HepG2 (cell line): ENCODE measurements at regions not wholly inside any gene's neighbourhood (a gene's known extent, or its start where the extent isn't known, plus 50 kb on each side); places are given as distances from the start of the nearest gene placed in this dataset.

Experiments used
- ATAC-seq: fragments of 200-7000 bp; cut with Tn5 transposase; 3 replicates; pipeline ENCODE4 v1.9.1; 2020; ENCODE audit warnings: mild to moderate bottlenecking, moderate library complexity
- BruUV-seq: library from RNA; stranded (reverse); fragments of 400-500 nt; replicated peaks from 2 replicates; lab custom pipeline; 2021; lab: Mats Ljungman, UMichigan
- CTCF ChIA-PET: fragments of 300-600 bp; formaldehyde crosslinking; extraction: SDS; loops from one replicate; lab custom pipeline; 2021; ENCODE audit warnings: low total read pairs, inconsistent platforms, low intra/inter-chr PET ratio; lab: Yijun Ruan, JAX
- POLR2A ChIA-PET: fragments of 350-600 bp; sonication (Branson Sonifier 250); formaldehyde crosslinking; loops from one replicate; lab custom pipeline; 2020; ENCODE audit warnings: antibody characterized with exemption, inconsistent platforms; lab: Yijun Ruan, JAX
- DNase-seq: peaks from one replicate; pipeline ENCODE4 v3.0.0-alpha.2; 2015; ENCODE audit warnings: low spot score
- FAIRE-seq: peaks from 3 replicates; lab custom pipeline; 2011; peaks lifted over from hg19 to GRCh38; lab: Jason Lieb, UNC
- H2AFZ ChIP-seq: one replicate; pipeline ENCODE4 v1.6.1; 2011; ENCODE audit warnings: low read length, inconsistent platforms
- H3K27ac ChIP-seq: fragments of 300-600 bp; 3 replicates; pipeline ENCODE4 v1.8.0; 2011; ENCODE audit warnings: mixed run types, mild to moderate bottlenecking, mixed read lengths, low read length, inconsistent platforms; ENCODE audit not compliant: insufficient read depth; ENCODE audit errors: extremely low read length
- H3K27me3 ChIP-seq, 2 experiments: fragments of 200-600 bp in 1 of 2; 2 replicates in 1 of 2; 3 replicates in 1 of 2; pipeline versions ENCODE4 v1.6.0 to v1.8.0; 2011; ENCODE audit warnings: low read length in 2 of 2, mild to moderate bottlenecking in 2 of 2, moderate library complexity in 2 of 2, inconsistent platforms in 1 of 2; ENCODE audit not compliant: insufficient read depth in 2 of 2, control insufficient read depth in 1 of 2
- H3K36me3 ChIP-seq, 2 experiments: fragments of 200-600 bp in 1 of 2; replicated peaks in 1 of 2; 2 replicates in 1 of 2; 3 replicates in 1 of 2; pipeline versions ENCODE4 v1.5.1 to v1.8.0; 2011; ENCODE audit warnings: low read length in 2 of 2, inconsistent platforms in 1 of 2; ENCODE audit not compliant: insufficient read depth in 2 of 2, control insufficient read depth in 1 of 2
- H3K4me1 ChIP-seq: 2 replicates; pipeline ENCODE4 v1.5.1; 2012; ENCODE audit warnings: low read length, inconsistent platforms; ENCODE audit not compliant: insufficient read depth
- H3K4me2 ChIP-seq: 2 replicates; pipeline ENCODE4 v1.6.0; 2011; ENCODE audit warnings: low read depth, low read length, inconsistent platforms
- H3K4me3 ChIP-seq, 3 experiments: fragments of 200-600 bp in 1 of 3; sonication (generic), shearing (Covaris generic) in 1 of 3; replicated peaks in 1 of 3; 2 replicates each; pipeline ENCODE4 v1.5.1; 2011 to 2016; ENCODE audit warnings: low read length in 3 of 3, inconsistent platforms in 2 of 3, low read depth in 2 of 3, mild to moderate bottlenecking in 2 of 3, control low read depth in 1 of 3, mixed read lengths in 1 of 3; ENCODE audit not compliant: insufficient read depth in 1 of 3
- H3K79me2 ChIP-seq: one replicate; pipeline ENCODE4 v1.6.1; 2011; ENCODE audit warnings: low read length, inconsistent platforms; ENCODE audit not compliant: insufficient read depth
- H3K9ac ChIP-seq: 2 replicates; pipeline ENCODE4 v1.6.0; 2011; ENCODE audit warnings: mild to moderate bottlenecking, low read depth, low read length, inconsistent platforms; ENCODE audit not compliant: insufficient read depth
- H3K9me3 ChIP-seq: 2 replicates; pipeline ENCODE4 v1.5.1; 2012; ENCODE audit warnings: mild to moderate bottlenecking, low read length
- H4K20me1 ChIP-seq: 2 replicates; pipeline ENCODE4 v1.6.0; 2011; ENCODE audit warnings: inconsistent platforms, mild to moderate bottlenecking, low read length, moderate library complexity; ENCODE audit not compliant: insufficient read depth
- ZNF17 ChIP-seq: sonication (generic); formaldehyde crosslinking; IDR thresholded peaks from 2 replicates; pipeline ENCODE4 v1.5.0; 2020; ENCODE audit warnings: mild to moderate bottlenecking, missing genetic modification reagents
- WGBS: methylation state at CpG from one replicate; pipeline ENCODE4 v1.1.6; 2017; ENCODE audit warnings: low lambda C conversion rate; 5-methylcytosine and 5-hydroxymethylcytosine counted together
- in situ Hi-C: cut with HindIII; loops from 2 replicates; pipeline ENCODE4 v1.10.0; 2017; ENCODE audit warnings: low pct_unique_long_range_greater_than_20kb; ENCODE audit not compliant: extremely low pct_ligation_motif_present
- intact Hi-C: fragments of 100-400 bp; cut with micrococcal nuclease; formaldehyde crosslinking; loops from one replicate; pipeline ENCODE4 v1.10.0; 2022; ENCODE audit not compliant: unreplicated experiment
- TF ChIP-seq, protein P1 (sequence below), 2 experiments: sonication (generic) in 1 of 2; formaldehyde crosslinking in 1 of 2; IDR thresholded peaks; 2 replicates each; pipeline versions ENCODE4 v1.6.1 to v1.9.0; 2014 to 2022; ENCODE audit warnings: antibody characterized with exemption in 1 of 2, borderline replicate concordance in 1 of 2, inconsistent platforms in 1 of 2, low read depth in 1 of 2, missing genetic modification reagents in 1 of 2
- TF ChIP-seq, protein P2 (sequence below): sonication (generic); formaldehyde crosslinking; IDR thresholded peaks from 2 replicates; pipeline ENCODE4 v1.9.0; 2021; ENCODE audit warnings: missing genetic modification reagents, borderline replicate concordance
- TF ChIP-seq, protein P3 (sequence below): sonication (generic); formaldehyde crosslinking; IDR thresholded peaks from 2 replicates; pipeline ENCODE4 v1.5.0; 2020; ENCODE audit warnings: missing genetic modification reagents
- TF ChIP-seq, protein P4 (sequence below): sonication (generic); formaldehyde crosslinking; IDR thresholded peaks from 2 replicates; pipeline ENCODE4 v1.4.0; 2020; ENCODE audit warnings: missing genetic modification reagents, borderline replicate concordance

DNA sequence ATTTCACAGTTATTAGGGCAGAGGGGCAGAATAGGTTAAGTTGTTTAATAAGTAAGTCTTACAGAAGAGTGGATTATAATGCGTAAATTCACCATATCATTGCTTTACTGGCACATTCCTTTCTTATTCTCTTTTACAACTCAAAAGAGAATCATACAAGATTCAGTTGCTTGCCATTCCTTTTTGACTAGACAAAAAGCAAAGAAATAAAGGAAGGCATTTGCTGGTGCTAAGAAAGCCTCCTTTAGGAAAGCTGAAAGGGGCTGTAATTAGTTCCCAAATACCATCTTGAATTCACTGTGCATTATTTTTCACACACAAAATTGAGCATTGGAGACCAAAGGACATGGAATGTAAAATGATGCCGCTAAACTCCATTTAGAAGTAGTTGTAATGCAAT, 499.3 kb downstream of the NXPH1 start:
- CTCF ChIA-PET, result no interaction called here
- Histone ChIP-seq H3K4me2 (no peak overlapping the region), H3K27me3 (no peaks in the 10 kb centered on the region), H3K36me3 (no peaks in the 10 kb centered on the region), H3K79me2 (no peaks in the 10 kb centered on the region), H3K9ac (no peak overlapping the region), H3K9me3 (peaks cover 78% of the 10 kb centered on the region), H4K20me1 (no peaks in the 10 kb centered on the region), H3K27ac (no peak overlapping the region), H2AFZ (no peak overlapping the region), H3K4me3 (no peak overlapping the region), H3K4me1 (no peaks in the 10 kb centered on the region)
- ATAC-seq (no peak), DNase-seq (no peak), FAIRE-seq (no peak)
- intact Hi-C loops, result no loop called here
- POLR2A ChIA-PET, result no interaction called here
- in situ Hi-C loops, result no loop called here
- 22% methylated on average over 2 of the region's 2 CpGs for WGBS
- no TSS peak for BruUV-seq
- TF ChIP-seq, protein P1, sequence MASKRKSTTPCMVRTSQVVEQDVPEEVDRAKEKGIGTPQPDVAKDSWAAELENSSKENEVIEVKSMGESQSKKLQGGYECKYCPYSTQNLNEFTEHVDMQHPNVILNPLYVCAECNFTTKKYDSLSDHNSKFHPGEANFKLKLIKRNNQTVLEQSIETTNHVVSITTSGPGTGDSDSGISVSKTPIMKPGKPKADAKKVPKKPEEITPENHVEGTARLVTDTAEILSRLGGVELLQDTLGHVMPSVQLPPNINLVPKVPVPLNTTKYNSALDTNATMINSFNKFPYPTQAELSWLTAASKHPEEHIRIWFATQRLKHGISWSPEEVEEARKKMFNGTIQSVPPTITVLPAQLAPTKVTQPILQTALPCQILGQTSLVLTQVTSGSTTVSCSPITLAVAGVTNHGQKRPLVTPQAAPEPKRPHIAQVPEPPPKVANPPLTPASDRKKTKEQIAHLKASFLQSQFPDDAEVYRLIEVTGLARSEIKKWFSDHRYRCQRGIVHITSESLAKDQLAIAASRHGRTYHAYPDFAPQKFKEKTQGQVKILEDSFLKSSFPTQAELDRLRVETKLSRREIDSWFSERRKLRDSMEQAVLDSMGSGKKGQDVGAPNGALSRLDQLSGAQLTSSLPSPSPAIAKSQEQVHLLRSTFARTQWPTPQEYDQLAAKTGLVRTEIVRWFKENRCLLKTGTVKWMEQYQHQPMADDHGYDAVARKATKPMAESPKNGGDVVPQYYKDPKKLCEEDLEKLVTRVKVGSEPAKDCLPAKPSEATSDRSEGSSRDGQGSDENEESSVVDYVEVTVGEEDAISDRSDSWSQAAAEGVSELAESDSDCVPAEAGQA (IDR thresholded peaks at IDR 0.05; ENCODE audit: low read depth), result no peak
- TF ChIP-seq, protein P1 (CRISPR knock-in tag; IDR thresholded peaks at IDR 0.05; ENCODE audit: borderline replicate concordance), result no peak
- TF ChIP-seq ZNF17 (CRISPR knock-in tag), result no peak
- TF ChIP-seq, protein P2, sequence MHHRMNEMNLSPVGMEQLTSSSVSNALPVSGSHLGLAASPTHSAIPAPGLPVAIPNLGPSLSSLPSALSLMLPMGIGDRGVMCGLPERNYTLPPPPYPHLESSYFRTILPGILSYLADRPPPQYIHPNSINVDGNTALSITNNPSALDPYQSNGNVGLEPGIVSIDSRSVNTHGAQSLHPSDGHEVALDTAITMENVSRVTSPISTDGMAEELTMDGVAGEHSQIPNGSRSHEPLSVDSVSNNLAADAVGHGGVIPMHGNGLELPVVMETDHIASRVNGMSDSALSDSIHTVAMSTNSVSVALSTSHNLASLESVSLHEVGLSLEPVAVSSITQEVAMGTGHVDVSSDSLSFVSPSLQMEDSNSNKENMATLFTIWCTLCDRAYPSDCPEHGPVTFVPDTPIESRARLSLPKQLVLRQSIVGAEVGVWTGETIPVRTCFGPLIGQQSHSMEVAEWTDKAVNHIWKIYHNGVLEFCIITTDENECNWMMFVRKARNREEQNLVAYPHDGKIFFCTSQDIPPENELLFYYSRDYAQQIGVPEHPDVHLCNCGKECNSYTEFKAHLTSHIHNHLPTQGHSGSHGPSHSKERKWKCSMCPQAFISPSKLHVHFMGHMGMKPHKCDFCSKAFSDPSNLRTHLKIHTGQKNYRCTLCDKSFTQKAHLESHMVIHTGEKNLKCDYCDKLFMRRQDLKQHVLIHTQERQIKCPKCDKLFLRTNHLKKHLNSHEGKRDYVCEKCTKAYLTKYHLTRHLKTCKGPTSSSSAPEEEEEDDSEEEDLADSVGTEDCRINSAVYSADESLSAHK (CRISPR knock-in tag), result no peak
- TF ChIP-seq, protein P3, sequence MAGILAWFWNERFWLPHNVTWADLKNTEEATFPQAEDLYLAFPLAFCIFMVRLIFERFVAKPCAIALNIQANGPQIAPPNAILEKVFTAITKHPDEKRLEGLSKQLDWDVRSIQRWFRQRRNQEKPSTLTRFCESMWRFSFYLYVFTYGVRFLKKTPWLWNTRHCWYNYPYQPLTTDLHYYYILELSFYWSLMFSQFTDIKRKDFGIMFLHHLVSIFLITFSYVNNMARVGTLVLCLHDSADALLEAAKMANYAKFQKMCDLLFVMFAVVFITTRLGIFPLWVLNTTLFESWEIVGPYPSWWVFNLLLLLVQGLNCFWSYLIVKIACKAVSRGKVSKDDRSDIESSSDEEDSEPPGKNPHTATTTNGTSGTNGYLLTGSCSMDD (CRISPR knock-in tag), result no peak
- TF ChIP-seq, protein P4, sequence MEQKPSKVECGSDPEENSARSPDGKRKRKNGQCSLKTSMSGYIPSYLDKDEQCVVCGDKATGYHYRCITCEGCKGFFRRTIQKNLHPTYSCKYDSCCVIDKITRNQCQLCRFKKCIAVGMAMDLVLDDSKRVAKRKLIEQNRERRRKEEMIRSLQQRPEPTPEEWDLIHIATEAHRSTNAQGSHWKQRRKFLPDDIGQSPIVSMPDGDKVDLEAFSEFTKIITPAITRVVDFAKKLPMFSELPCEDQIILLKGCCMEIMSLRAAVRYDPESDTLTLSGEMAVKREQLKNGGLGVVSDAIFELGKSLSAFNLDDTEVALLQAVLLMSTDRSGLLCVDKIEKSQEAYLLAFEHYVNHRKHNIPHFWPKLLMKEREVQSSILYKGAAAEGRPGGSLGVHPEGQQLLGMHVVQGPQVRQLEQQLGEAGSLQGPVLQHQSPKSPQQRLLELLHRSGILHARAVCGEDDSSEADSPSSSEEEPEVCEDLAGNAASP (CRISPR knock-in tag), result no peak
